IMR-90 (cell line): ENCODE measurements at regions not wholly inside any gene's neighbourhood (a gene's known extent, or its start where the extent isn't known, plus 50 kb on each side); places are given as distances from the start of the nearest gene placed in this dataset.

Source experiments
- ATAC-seq: fragments of 200-7000 bp; cut with Tn5 transposase; 2 replicates; pipeline ENCODE4 v1.9.1; 2020; ENCODE audit warnings: low read depth, mild to moderate bottlenecking, moderate library complexity
- BruUV-seq: library from RNA; stranded (reverse); fragments of 400-500 nt; replicated peaks from 2 replicates; lab custom pipeline; 2021; lab: Mats Ljungman, UMichigan
- CTCF ChIA-PET: fragments of 300-600 bp; formaldehyde crosslinking; extraction: SDS; loops from one replicate; lab custom pipeline; 2021; ENCODE audit warnings: antibody characterized with exemption; lab: Yijun Ruan, JAX
- POLR2A ChIA-PET: fragments of 300-600 bp; sonication (Branson Sonifier 250); formaldehyde crosslinking; loops from one replicate; lab custom pipeline; 2022; ENCODE audit warnings: antibody characterized with exemption; ENCODE audit not compliant: unreplicated experiment; lab: Charles Lee
- DNase-seq: peaks from one replicate; pipeline ENCODE4 v3.0.0; 2013
- H2AFZ ChIP-seq: replicated peaks from 2 replicates; pipeline ENCODE3; 2013; ENCODE audit warnings: low read length, mild to moderate bottlenecking; ENCODE audit not compliant: poor library complexity
- H2AK5ac ChIP-seq: 2 replicates; pipeline ENCODE4 v1.6.1; 2013; ENCODE audit warnings: low read depth, low read length, inconsistent platforms
- H2AK9ac ChIP-seq: replicated peaks from 2 replicates; pipeline ENCODE3; 2013; ENCODE audit warnings: mild to moderate bottlenecking, low read depth, low read length, moderate library complexity; ENCODE audit not compliant: poor library complexity
- H2BK120ac ChIP-seq: 2 replicates; pipeline ENCODE4 v1.6.1; 2013; ENCODE audit warnings: low read depth, low read length, inconsistent platforms
- H2BK15ac ChIP-seq: 3 replicates; pipeline ENCODE4 v1.6.1; 2013; ENCODE audit warnings: low read depth, low read length, inconsistent platforms
- H2BK20ac ChIP-seq: 2 replicates; pipeline ENCODE4 v1.6.1; 2013; ENCODE audit warnings: low read depth, mild to moderate bottlenecking, inconsistent platforms, low read length, moderate library complexity
- H2BK5ac ChIP-seq: 2 replicates; pipeline ENCODE4 v1.6.1; 2013; ENCODE audit warnings: mild to moderate bottlenecking, low read depth, low read length, inconsistent platforms; ENCODE audit not compliant: poor library complexity, severe bottlenecking
- H3K14ac ChIP-seq: replicated peaks from 2 replicates; pipeline ENCODE4 v1.6.1; 2013; ENCODE audit warnings: low read depth, low read length, inconsistent platforms
- H3K18ac ChIP-seq: 2 replicates; pipeline ENCODE4 v1.6.1; 2013; ENCODE audit warnings: low read depth, low read length, control low read depth
- H3K23ac ChIP-seq: 2 replicates; pipeline ENCODE4 v1.6.1; 2013; ENCODE audit warnings: low read depth, low read length, inconsistent platforms
- H3K27ac ChIP-seq: 2 replicates; pipeline ENCODE4 v1.5.1; 2013; ENCODE audit warnings: mild to moderate bottlenecking, control low read depth, low read length; ENCODE audit not compliant: insufficient read depth
- H3K27me3 ChIP-seq: 2 replicates; pipeline ENCODE4 v1.6.1; 2013; ENCODE audit warnings: low read length; ENCODE audit not compliant: control insufficient read depth, insufficient read depth
- H3K36me3 ChIP-seq: 2 replicates; pipeline ENCODE4 v1.6.1; 2013; ENCODE audit warnings: low read length, mixed read lengths; ENCODE audit not compliant: control insufficient read depth, insufficient read depth
- H3K4ac ChIP-seq: 2 replicates; pipeline ENCODE4 v1.6.1; 2013; ENCODE audit warnings: low read depth, low read length, inconsistent platforms
- H3K4me1 ChIP-seq: 2 replicates; pipeline ENCODE4 v1.6.1; 2013; ENCODE audit warnings: low read length, mixed read lengths; ENCODE audit not compliant: control insufficient read depth, insufficient read depth
- H3K4me2 ChIP-seq: 2 replicates; pipeline ENCODE4 v1.6.1; 2013; ENCODE audit warnings: low read depth, mild to moderate bottlenecking, control low read depth, low read length, moderate library complexity
- H3K4me3 ChIP-seq: 2 replicates; pipeline ENCODE4 v1.5.1; 2013; ENCODE audit warnings: low read depth, mild to moderate bottlenecking, control low read depth, low read length, moderate library complexity; ENCODE audit not compliant: insufficient read depth
- H3K56ac ChIP-seq: 2 replicates; pipeline ENCODE4 v1.6.1; 2013; ENCODE audit warnings: low read length, inconsistent platforms; ENCODE audit not compliant: insufficient read depth; ENCODE audit errors: extremely low read depth
- H3K79me1 ChIP-seq, 2 experiments: 2 replicates each; pipeline ENCODE4 v1.6.1; 2013; ENCODE audit warnings: low read length in 2 of 2, inconsistent platforms in 1 of 2, low read depth in 1 of 2
- H3K9ac ChIP-seq: 2 replicates; pipeline ENCODE4 v1.6.1; 2013; ENCODE audit warnings: low read depth, low read length, control low read depth
- H3K9me1 ChIP-seq: 2 replicates; pipeline ENCODE4 v1.6.1; 2013; ENCODE audit warnings: low read length, inconsistent platforms; ENCODE audit not compliant: insufficient read depth
- H3K9me3 ChIP-seq: 2 replicates; pipeline ENCODE4 v1.6.1; 2013; ENCODE audit warnings: low read length; ENCODE audit not compliant: control insufficient read depth, insufficient read depth
- H4K20me1 ChIP-seq: 2 replicates; pipeline ENCODE4 v1.6.1; 2013; ENCODE audit warnings: low read length, inconsistent platforms; ENCODE audit not compliant: insufficient read depth
- H4K5ac ChIP-seq: 2 replicates; pipeline ENCODE4 v1.6.1; 2013; ENCODE audit warnings: mild to moderate bottlenecking, low read depth, low read length, control low read depth
- H4K8ac ChIP-seq, 2 experiments: 2 replicates each; pipeline ENCODE4 v1.6.1; 2013; ENCODE audit warnings: low read depth in 2 of 2, low read length in 2 of 2, control low read depth in 1 of 2, inconsistent platforms in 1 of 2
- H4K91ac ChIP-seq: 2 replicates; pipeline ENCODE4 v1.6.1; 2013; ENCODE audit warnings: low read depth, low read length, inconsistent platforms; ENCODE audit not compliant: insufficient read depth
- BHLHE40 ChIP-seq: fragments of 150-350 bp; IDR thresholded peaks from 2 replicates; pipeline ENCODE4 v1.6.1; 2016; ENCODE audit warnings: mild to moderate bottlenecking, low read depth, low read length
- CEBPB ChIP-seq: IDR thresholded peaks from 2 replicates; pipeline ENCODE4 v1.6.1; 2012; ENCODE audit warnings: low read depth, low read length, improper control_type of control experiment
- FOS ChIP-seq: fragments of 150-350 bp; IDR thresholded peaks from 2 replicates; pipeline ENCODE4 v1.6.1; 2016; ENCODE audit warnings: low read depth, low read length
- MAZ ChIP-seq: IDR thresholded peaks from 2 replicates; pipeline ENCODE4 v1.6.1; 2012; ENCODE audit warnings: low read depth, mild to moderate bottlenecking, low read length, improper control_type of control experiment, moderate library complexity, borderline replicate concordance
- NFE2L2 ChIP-seq: fragments of 150-350 bp; IDR thresholded peaks from 2 replicates; pipeline ENCODE4 v1.6.1; 2016; ENCODE audit warnings: low read depth, mild to moderate bottlenecking, low read length
- RAD21 ChIP-seq: IDR thresholded peaks from 2 replicates; pipeline ENCODE4 v1.6.1; 2012; ENCODE audit warnings: low read length, improper control_type of control experiment
- RFX5 ChIP-seq: IDR thresholded peaks from 2 replicates; pipeline ENCODE4 v1.8.0; 2012; ENCODE audit warnings: low read depth, mild to moderate bottlenecking, low read length, moderate library complexity
- SMC3 ChIP-seq: fragments of 150-350 bp; IDR thresholded peaks from 2 replicates; pipeline ENCODE4 v1.6.1; 2016; ENCODE audit warnings: low read depth, mild to moderate bottlenecking, antibody characterized with exemption, low read length, moderate library complexity
- WGBS, 2 experiments: methylation state at CpG; one replicate each; pipeline versions ENCODE4 v1.1.5 to v1.1.7; 2013; ENCODE audit warnings: missing lambda C conversion rate in 2 of 2; ENCODE audit not compliant: insufficient read length in 1 of 2; ENCODE audit errors: extremely low coverage in 2 of 2; 5-methylcytosine and 5-hydroxymethylcytosine counted together
- dilution Hi-C: fragments of 300-500 bp; cut with HindIII; formaldehyde crosslinking; loops from one replicate; pipeline ENCODE4 v1.14.3; 2018; ENCODE audit warnings: low sequenced_read_pairs; ENCODE audit not compliant: unreplicated experiment
- in situ Hi-C: fragments of 300-500 bp; cut with MboI; formaldehyde crosslinking; loops from 3 replicates; pipeline ENCODE4 v1.14.3; 2019; ENCODE audit warnings: low sequenced_read_pairs, inconsistent platforms, mixed read lengths
- intact Hi-C: fragments of 100-400 bp; cut with micrococcal nuclease; formaldehyde crosslinking; loops from 2 replicates; pipeline ENCODE4 v1.10.0; 2022

DNA sequence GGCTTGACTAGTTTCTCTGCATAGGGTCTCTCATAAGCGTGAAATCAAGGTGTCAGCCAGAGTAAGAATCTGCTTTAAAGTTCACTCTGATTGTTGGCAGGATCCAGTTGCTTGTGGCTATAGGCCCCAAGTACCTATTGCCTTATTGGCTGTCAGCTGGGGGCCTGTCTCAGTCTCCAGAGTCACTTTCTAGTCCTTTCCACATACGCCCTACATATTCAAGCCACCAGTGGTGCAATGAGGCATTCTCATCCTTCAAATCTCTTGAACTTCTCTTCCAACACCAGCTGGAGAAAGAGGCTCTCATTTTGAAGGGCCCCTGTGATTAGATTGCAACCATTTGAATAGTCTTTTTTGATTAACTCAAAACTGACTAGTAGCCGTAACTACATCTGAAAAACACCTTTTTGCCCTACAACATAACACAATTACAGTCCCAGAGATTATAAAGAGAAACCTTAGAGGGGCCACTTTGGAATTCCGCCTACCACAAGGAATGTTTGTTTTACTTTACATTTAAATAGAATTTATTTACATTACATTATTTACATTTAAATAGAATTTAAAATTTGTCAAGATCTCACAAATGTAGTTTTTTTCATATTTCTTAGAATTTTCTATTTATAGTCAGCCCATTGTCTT is 520.1 kb downstream of the DSC3 start:
- TF ChIP-seq CEBPB (no peak), NFE2L2 (no peak), FOS (no peak), RFX5 (no peak), RAD21 (no peak), SMC3 (no peak), BHLHE40 (no peak), MAZ (no peak)
- ATAC-seq: no peak
- no peak for DNase-seq

More for the DNA sequence above, 520.1 kb downstream of the DSC3 start:
- WGBS, 2 experiments: no CpG with 5 or more reads among the region's 4 CpGs
- Histone ChIP-seq H3K36me3 (no peaks in the 10 kb centered on the region), H2BK20ac (no peak overlapping the region), H3K9me3 (peaks cover 4% of the 10 kb centered on the region), H3K9ac (no peak overlapping the region), H3K14ac (no peak overlapping the region), H3K9me1 (no peaks in the 10 kb centered on the region), H3K23ac (no peak overlapping the region), H3K18ac (no peak overlapping the region), H4K8ac (no peak overlapping the region), H3K27me3 (no peaks in the 10 kb centered on the region), H2AFZ (no peak overlapping the region), H3K79me1 (no peaks in the 10 kb centered on the region), H2BK15ac (no peak overlapping the region), H3K27ac (no peak overlapping the region), H3K4me1 (no peaks in the 10 kb centered on the region), H4K20me1 (no peaks in the 10 kb centered on the region), H3K4me2 (no peak overlapping the region), H3K56ac (no peak overlapping the region), H2AK9ac (no peak overlapping the region), H2AK5ac (no peak overlapping the region), H2BK120ac (no peak overlapping the region), H3K4me3 (no peak overlapping the region), H4K91ac (no peak overlapping the region), H3K4ac (no peak overlapping the region), H2BK5ac (no peak overlapping the region), H4K5ac (no peak overlapping the region)
- ChIA-PET CTCF (no interaction called here), POLR2A (no interaction called here)
- dilution Hi-C loops: no loop called here
- in situ Hi-C loops: no loop called here
- no TSS peak for BruUV-seq
- intact Hi-C loops: no loop called here
